ENCODE measurements at regions not wholly inside any gene's neighbourhood (a gene's known extent, or its start where the extent isn't known, plus 50 kb on each side); places are given as distances from the start of the nearest gene placed in this dataset.

DNA sequence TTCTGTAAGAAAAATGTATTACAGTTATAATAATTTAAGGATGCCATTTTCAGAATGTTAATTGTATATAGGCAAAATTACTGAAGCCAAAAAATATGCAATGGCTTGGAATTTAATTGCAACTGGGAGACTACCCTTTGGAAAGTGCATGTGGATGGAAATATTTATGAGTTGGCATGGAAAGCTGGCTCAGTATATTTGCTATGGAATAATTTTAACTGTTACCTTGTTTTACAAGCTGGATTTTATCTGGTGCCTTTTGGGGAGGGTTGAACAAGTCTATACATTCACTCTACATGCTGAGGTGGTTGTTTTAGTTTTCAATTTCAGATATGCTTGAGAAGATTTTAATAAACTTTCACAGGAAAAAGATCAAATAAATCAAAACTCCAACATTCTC, 80.9 kb upstream of the ABCB5 start:
- dilution Hi-C loops (cut with HindIII; ENCODE audit: low sequenced_read_pairs, unreplicated experiment) (no loop called here), intact Hi-C loops (cut with micrococcal nuclease) (no loop called here), in situ Hi-C loops (cut with MboI; ENCODE audit: low sequenced_read_pairs) (no loop called here)
- H2BK120ac ChIP-seq (ENCODE audit: low read depth, low read length): no peak overlapping the region
- DNase-seq (no peak), ATAC-seq (ENCODE audit: low read depth) (no peak)
- no peak overlapping the region for H2AK5ac ChIP-seq (ENCODE audit: low read depth, low read length)
- H3K9me3 ChIP-seq (ENCODE audit: control insufficient read depth, insufficient read depth, low read length): peaks cover 2% of the 10 kb centered on the region; the same call in 1 of the 2 replicates
- no peaks in the 10 kb centered on the region for H4K20me1 ChIP-seq (ENCODE audit: insufficient read depth, low read length)
- no peak overlapping the region for H3K9ac ChIP-seq (ENCODE audit: low read depth, low read length)
- H3K4me1 ChIP-seq (ENCODE audit: control insufficient read depth, insufficient read depth, low read length): no peaks in the 10 kb centered on the region
- no peak overlapping the region for H2AFZ ChIP-seq (replicated peaks; ENCODE audit: low read length, poor library complexity)
- no peak overlapping the region for H2BK20ac ChIP-seq (ENCODE audit: low read depth, low read length)
- no peaks in the 10 kb centered on the region for H3K79me1 ChIP-seq (ENCODE audit: low read depth in 1 of 2, low read length in 2 of 2)
- no peaks in the 10 kb centered on the region for H3K9me1 ChIP-seq (ENCODE audit: insufficient read depth, low read length)
- BruUV-seq (replicated peaks): no TSS peak
- no peak overlapping the region for H3K4me3 ChIP-seq (ENCODE audit: insufficient read depth, low read depth, low read length)
- no peak overlapping the region for H3K18ac ChIP-seq (ENCODE audit: low read depth, low read length)
- no peak overlapping the region for H3K23ac ChIP-seq (ENCODE audit: low read depth, low read length)
- H3K4ac ChIP-seq (ENCODE audit: low read depth, low read length): no peak overlapping the region
- no peaks in the 10 kb centered on the region for H3K36me3 ChIP-seq (ENCODE audit: control insufficient read depth, insufficient read depth, low read length)
- no peak overlapping the region for H3K4me2 ChIP-seq (ENCODE audit: low read depth, low read length)
- TF ChIP-seq, protein P1, sequence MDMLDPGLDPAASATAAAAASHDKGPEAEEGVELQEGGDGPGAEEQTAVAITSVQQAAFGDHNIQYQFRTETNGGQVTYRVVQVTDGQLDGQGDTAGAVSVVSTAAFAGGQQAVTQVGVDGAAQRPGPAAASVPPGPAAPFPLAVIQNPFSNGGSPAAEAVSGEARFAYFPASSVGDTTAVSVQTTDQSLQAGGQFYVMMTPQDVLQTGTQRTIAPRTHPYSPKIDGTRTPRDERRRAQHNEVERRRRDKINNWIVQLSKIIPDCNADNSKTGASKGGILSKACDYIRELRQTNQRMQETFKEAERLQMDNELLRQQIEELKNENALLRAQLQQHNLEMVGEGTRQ (IDR thresholded peaks at IDR 0.05; ENCODE audit: low read depth, low read length): no peak
- TF ChIP-seq MAFK (IDR thresholded peaks at IDR 0.05; ENCODE audit: low read depth, low read length) (no peak), CTCF (conservative IDR thresholded peaks at IDR 0.05; ENCODE audit: low read depth, low read length) (no peak), FOS (IDR thresholded peaks at IDR 0.05; ENCODE audit: low read depth, low read length) (no peak), ELK1 (IDR thresholded peaks at IDR 0.05; ENCODE audit: borderline replicate concordance, low read depth, low read length) (no peak), POLR2A (IDR thresholded peaks at IDR 0.05; ENCODE audit: low read depth, low read length) (no peak), RCOR1 (IDR thresholded peaks at IDR 0.05; ENCODE audit: insufficient replicate concordance, low read length) (no peak), BHLHE40 (IDR thresholded peaks at IDR 0.05; ENCODE audit: low read depth, low read length) (no peak), CEBPB (IDR thresholded peaks at IDR 0.05; ENCODE audit: low read depth, low read length) (no peak)
- no peak overlapping the region for H3K27ac ChIP-seq (ENCODE audit: insufficient read depth, low read length)
- H3K56ac ChIP-seq (ENCODE audit: extremely low read depth, insufficient read depth, low read length): no peak overlapping the region
- H2BK15ac ChIP-seq (ENCODE audit: low read depth, low read length): no peak overlapping the region
- no peak overlapping the region for H2AK9ac ChIP-seq (replicated peaks; ENCODE audit: low read depth, low read length, poor library complexity)
- ChIA-PET POLR2A (ENCODE audit: unreplicated experiment) (no interaction called here), CTCF (no interaction called here)
- no peak overlapping the region for H2BK5ac ChIP-seq (ENCODE audit: low read depth, low read length, poor library complexity, severe bottlenecking)
- H3K14ac ChIP-seq (replicated peaks; ENCODE audit: low read depth, low read length): no peak overlapping the region
- no peak overlapping the region for H4K8ac ChIP-seq (ENCODE audit: low read depth in 2 of 2, low read length in 2 of 2)
- no peaks in the 10 kb centered on the region for H3K27me3 ChIP-seq (ENCODE audit: control insufficient read depth, insufficient read depth, low read length)
- no peak overlapping the region for H4K5ac ChIP-seq (ENCODE audit: low read depth, low read length)
- no peak overlapping the region for H4K91ac ChIP-seq (ENCODE audit: insufficient read depth, low read depth, low read length)
